H9 (cell line): ENCODE measurements at regions not wholly inside any gene's neighbourhood (a gene's known extent, or its start where the extent isn't known, plus 50 kb on each side); places are given as distances from the start of the nearest gene placed in this dataset.

Experiments used
- DNase-seq: peaks from one replicate; pipeline ENCODE4 v3.0.0-alpha.2; 2017
- H2AFZ ChIP-seq: one replicate; pipeline ENCODE4 v1.6.1; 2013; ENCODE audit warnings: mild to moderate bottlenecking, low read length, control low read depth, moderate library complexity
- H2AK5ac ChIP-seq: 2 replicates; pipeline ENCODE4 v1.6.1; 2013; ENCODE audit warnings: low read length, control low read depth, mixed read lengths; ENCODE audit not compliant: insufficient read length
- H2BK120ac ChIP-seq: one replicate; pipeline ENCODE4 v1.6.1; 2013; ENCODE audit warnings: low read depth, mild to moderate bottlenecking, low read length, control low read depth, inconsistent platforms; ENCODE audit not compliant: poor library complexity, severe bottlenecking
- H2BK12ac ChIP-seq: 2 replicates; pipeline ENCODE4 v1.6.1; 2013; ENCODE audit warnings: low read length, control low read depth, mixed read lengths, low read depth; ENCODE audit not compliant: insufficient read length
- H2BK15ac ChIP-seq: 2 replicates; pipeline ENCODE4 v1.6.1; 2013; ENCODE audit warnings: low read depth, low read length, control low read depth
- H2BK20ac ChIP-seq: one replicate; pipeline ENCODE4 v1.6.1; 2013; ENCODE audit warnings: low read depth, mild to moderate bottlenecking, low read length, control low read depth, inconsistent platforms; ENCODE audit not compliant: poor library complexity, severe bottlenecking
- H2BK5ac ChIP-seq: 2 replicates; pipeline ENCODE4 v1.6.1; 2013; ENCODE audit warnings: low read length, control low read depth, mixed read lengths; ENCODE audit not compliant: insufficient read length
- H3K14ac ChIP-seq: 2 replicates; pipeline ENCODE4 v1.6.1; 2013; ENCODE audit warnings: low read length, control low read depth; ENCODE audit not compliant: insufficient read depth
- H3K18ac ChIP-seq: 2 replicates; pipeline ENCODE4 v1.6.1; 2013; ENCODE audit warnings: low read depth, mild to moderate bottlenecking, mixed read lengths, low read length, control low read depth; ENCODE audit not compliant: insufficient read length
- H3K23ac ChIP-seq: 2 replicates; pipeline ENCODE4 v1.6.1; 2013; ENCODE audit warnings: low read length, control low read depth, mixed read lengths, low read depth; ENCODE audit not compliant: insufficient read length
- H3K23me2 ChIP-seq: 2 replicates; pipeline ENCODE4 v1.6.1; 2013; ENCODE audit warnings: low read depth, mild to moderate bottlenecking, mixed read lengths, low read length, control low read depth; ENCODE audit not compliant: insufficient read length, poor library complexity, severe bottlenecking
- H3K27ac ChIP-seq: 2 replicates; pipeline ENCODE4 v1.5.1; 2013; ENCODE audit warnings: low read length, control low read depth, mixed read lengths, low read depth; ENCODE audit not compliant: insufficient read length
- H3K27me3 ChIP-seq: 2 replicates; pipeline ENCODE4 v1.6.1; 2013; ENCODE audit warnings: low read length, control low read depth, inconsistent platforms; ENCODE audit not compliant: insufficient read depth
- H3K4ac ChIP-seq: 2 replicates; pipeline ENCODE4 v1.6.1; 2013; ENCODE audit warnings: low read depth, mild to moderate bottlenecking, control low read depth, inconsistent platforms, low read length, moderate library complexity
- H3K4me1 ChIP-seq: 2 replicates; pipeline ENCODE4 v1.6.1; 2013; ENCODE audit warnings: low read length, control low read depth, inconsistent platforms; ENCODE audit not compliant: insufficient read depth
- H3K4me2 ChIP-seq: 2 replicates; pipeline ENCODE4 v1.6.1; 2013; ENCODE audit warnings: low read length, control low read depth, mixed read lengths; ENCODE audit not compliant: insufficient read length, insufficient read depth
- H3K56ac ChIP-seq: 2 replicates; pipeline ENCODE4 v1.6.1; 2013; ENCODE audit warnings: low read depth, mild to moderate bottlenecking, mixed read lengths, low read length, control low read depth; ENCODE audit not compliant: insufficient read length
- H3K79me1 ChIP-seq: 2 replicates; pipeline ENCODE4 v1.6.1; 2013; ENCODE audit warnings: low read depth, mild to moderate bottlenecking, moderate library complexity, low read length, control low read depth, inconsistent platforms; ENCODE audit not compliant: insufficient read depth, poor library complexity, severe bottlenecking
- H3K79me2 ChIP-seq: 2 replicates; pipeline ENCODE4 v1.6.1; 2013; ENCODE audit warnings: low read length, control low read depth, inconsistent platforms; ENCODE audit not compliant: insufficient read depth
- H3K9ac ChIP-seq: 2 replicates; pipeline ENCODE4 v1.6.1; 2013; ENCODE audit warnings: low read length, control low read depth, mixed read lengths; ENCODE audit not compliant: insufficient read length; ENCODE audit errors: extremely low read depth
- H3K9me3 ChIP-seq: one replicate; pipeline ENCODE4 v1.6.1; 2013; ENCODE audit warnings: low read depth, low read length, inconsistent platforms; ENCODE audit not compliant: control insufficient read depth
- H3T11ph ChIP-seq: one replicate; pipeline ENCODE4 v1.6.1; 2013; ENCODE audit warnings: mild to moderate bottlenecking, low read length, control low read depth, inconsistent platforms
- H4K20me1 ChIP-seq: one replicate; pipeline ENCODE4 v1.6.1; 2013; ENCODE audit not compliant: control insufficient read depth, insufficient read length, insufficient read depth
- H4K5ac ChIP-seq: 2 replicates; pipeline ENCODE4 v1.6.1; 2013; ENCODE audit warnings: low read depth, mild to moderate bottlenecking, mixed read lengths, low read length, control low read depth; ENCODE audit not compliant: insufficient read length
- H4K8ac ChIP-seq: replicated peaks from 2 replicates; pipeline ENCODE4 v1.6.1; 2013; ENCODE audit warnings: low read length, control low read depth, mixed read lengths, low read depth; ENCODE audit not compliant: insufficient read length
- H4K91ac ChIP-seq: 2 replicates; pipeline ENCODE4 v1.6.1; 2013; ENCODE audit warnings: low read depth, mild to moderate bottlenecking, moderate library complexity, mixed read lengths, low read length, control low read depth; ENCODE audit not compliant: insufficient read length
- H3K27ac Mint-ChIP-seq, 3 experiments: 2 replicates in 2 of 3; 3 replicates in 1 of 3; pipeline ENCODE4 v1.8.0; 2020 to 2021; ENCODE audit warnings: mixed read lengths in 3 of 3, mild to moderate bottlenecking in 1 of 3, moderate library complexity in 1 of 3
- H3K27me3 Mint-ChIP-seq: 2 replicates; pipeline ENCODE4 v1.8.0; 2021; ENCODE audit warnings: low read depth, mild to moderate bottlenecking, moderate library complexity, mixed read lengths
- H3K36me3 Mint-ChIP-seq, 3 experiments: 2 replicates in 2 of 3; 3 replicates in 1 of 3; pipeline ENCODE4 v1.8.0; 2020 to 2021; ENCODE audit warnings: low read depth in 3 of 3, mixed read lengths in 3 of 3; ENCODE audit not compliant: insufficient read depth in 1 of 3
- H3K4me1 Mint-ChIP-seq, 2 experiments: 2 replicates each; pipeline ENCODE4 v1.8.0; 2020; ENCODE audit warnings: mixed read lengths in 2 of 2
- H3K4me3 Mint-ChIP-seq, 2 experiments: 2 replicates in 1 of 2; 3 replicates in 1 of 2; pipeline ENCODE4 v1.8.0; 2020 to 2021; ENCODE audit warnings: mild to moderate bottlenecking in 2 of 2, mixed read lengths in 2 of 2, moderate library complexity in 1 of 2
- H3K9me3 Mint-ChIP-seq, 2 experiments: 2 replicates in 1 of 2; 3 replicates in 1 of 2; pipeline ENCODE4 v1.8.0; 2020; ENCODE audit warnings: mild to moderate bottlenecking in 2 of 2, mixed read lengths in 2 of 2, moderate library complexity in 1 of 2
- WGBS: extraction: QIAGEN DNeasy Blood & Tissue Kit; methylation state at CpG from one replicate; pipeline ENCODE4 v1.1.7; 2013; ENCODE audit warnings: missing lambda C conversion rate, low lambda C conversion rate, mixed read lengths; ENCODE audit not compliant: insufficient read length; ENCODE audit errors: extremely low coverage; 5-methylcytosine and 5-hydroxymethylcytosine counted together
- TF ChIP-seq, protein P1 (sequence below): fragments of 200-600 bp; sonication (generic); conservative IDR thresholded peaks from 3 replicates; pipeline ENCODE4 v1.8.0; 2021; ENCODE audit warnings: antibody characterized with exemption, mild to moderate bottlenecking

DNA sequence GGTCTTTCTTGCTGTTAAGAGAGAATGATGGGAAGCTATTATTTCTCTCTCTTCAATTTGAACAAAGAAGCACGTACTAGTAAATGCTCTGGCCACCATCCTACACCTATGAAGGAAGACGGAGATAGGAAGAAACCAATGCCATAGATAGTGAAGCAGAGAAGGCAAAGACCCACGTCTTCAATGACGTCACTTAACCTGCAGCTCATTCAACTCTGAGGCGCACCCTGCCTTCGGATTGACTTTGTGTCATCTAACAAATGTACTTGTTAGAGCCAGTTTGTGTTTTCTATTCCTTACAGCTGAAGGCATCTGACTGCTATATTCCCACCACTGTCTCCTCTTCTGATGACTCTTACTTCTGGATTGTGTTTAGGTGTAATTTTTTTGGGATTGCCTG, 332.5 kb upstream of the DDI1 start:
- WGBS = no CpG with 5 or more reads among the region's 6 CpGs
- Histone ChIP-seq H3K14ac (no peak overlapping the region), H3K9me3 (no peaks in the 10 kb centered on the region), H3T11ph (no peak overlapping the region), H4K5ac (no peak overlapping the region), H3K23me2 (no peaks in the 10 kb centered on the region), H2BK5ac (no peak overlapping the region), H2BK12ac (no peak overlapping the region), H3K4me1 (peaks cover 2% of the 10 kb centered on the region; the same call in 1 of the 2 replicates), H3K79me1 (no peaks in the 10 kb centered on the region), H3K23ac (no peak overlapping the region), H3K79me2 (no peaks in the 10 kb centered on the region), H3K56ac (no peak overlapping the region), H4K20me1 (no peaks in the 10 kb centered on the region), H2BK120ac (no peak overlapping the region), H2AFZ (no peak overlapping the region), H3K18ac (no peak overlapping the region), H2BK15ac (no peak overlapping the region), H2BK20ac (no peak overlapping the region), H3K4me2 (no peak overlapping the region), H3K27ac (no peak overlapping the region), H3K4ac (no peak overlapping the region), H3K27me3 (no peaks in the 10 kb centered on the region), H3K9ac (no peak overlapping the region), H4K8ac (no peak overlapping the region), H4K91ac (no peak overlapping the region), H2AK5ac (no peak overlapping the region)
- DNase-seq = no peak
- H3K4me3 Mint-ChIP-seq = no peak overlapping the region
- H3K27ac Mint-ChIP-seq = no peak overlapping the region
- no peaks in the 10 kb centered on the region; a peak in 2 of 4 replicates for H3K4me1 Mint-ChIP-seq
- no peaks in the 10 kb centered on the region for H3K27me3 Mint-ChIP-seq
- TF ChIP-seq, protein P1, sequence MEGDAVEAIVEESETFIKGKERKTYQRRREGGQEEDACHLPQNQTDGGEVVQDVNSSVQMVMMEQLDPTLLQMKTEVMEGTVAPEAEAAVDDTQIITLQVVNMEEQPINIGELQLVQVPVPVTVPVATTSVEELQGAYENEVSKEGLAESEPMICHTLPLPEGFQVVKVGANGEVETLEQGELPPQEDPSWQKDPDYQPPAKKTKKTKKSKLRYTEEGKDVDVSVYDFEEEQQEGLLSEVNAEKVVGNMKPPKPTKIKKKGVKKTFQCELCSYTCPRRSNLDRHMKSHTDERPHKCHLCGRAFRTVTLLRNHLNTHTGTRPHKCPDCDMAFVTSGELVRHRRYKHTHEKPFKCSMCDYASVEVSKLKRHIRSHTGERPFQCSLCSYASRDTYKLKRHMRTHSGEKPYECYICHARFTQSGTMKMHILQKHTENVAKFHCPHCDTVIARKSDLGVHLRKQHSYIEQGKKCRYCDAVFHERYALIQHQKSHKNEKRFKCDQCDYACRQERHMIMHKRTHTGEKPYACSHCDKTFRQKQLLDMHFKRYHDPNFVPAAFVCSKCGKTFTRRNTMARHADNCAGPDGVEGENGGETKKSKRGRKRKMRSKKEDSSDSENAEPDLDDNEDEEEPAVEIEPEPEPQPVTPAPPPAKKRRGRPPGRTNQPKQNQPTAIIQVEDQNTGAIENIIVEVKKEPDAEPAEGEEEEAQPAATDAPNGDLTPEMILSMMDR = no peak
- H3K36me3 Mint-ChIP-seq = no peaks in the 10 kb centered on the region
- H3K9me3 Mint-ChIP-seq = no peaks in the 10 kb centered on the region
